Esophagus squamous epithelium (tissue), 4 donors: ENCODE measurements at regions not wholly inside any gene's neighbourhood (a gene's known extent, or its start where the extent isn't known, plus 50 kb on each side); places are given as distances from the start of the nearest gene placed in this dataset.

Experiments used
- POLR2A ChIP-seq, 4 donors: fragments of 450-650 bp; IDR thresholded peaks; one replicate each; pipeline ENCODE4 v1.6.1; 2017; ENCODE audit warnings: antibody characterized with exemption in 4 of 4, mild to moderate bottlenecking in 4 of 4, moderate library complexity in 3 of 4
- TF ChIP-seq, protein P1 (sequence below), 6 experiments: fragments of 450-650 bp in 4 of 6; fragments of 200-600 bp in 2 of 6; sonication (generic) in 2 of 6; IDR thresholded peaks; one replicate each; pipeline ENCODE4 v1.5.1; 2016 to 2019; ENCODE audit warnings: antibody characterized with exemption in 6 of 6, mild to moderate bottlenecking in 4 of 6, moderate library complexity in 4 of 6

DNA sequence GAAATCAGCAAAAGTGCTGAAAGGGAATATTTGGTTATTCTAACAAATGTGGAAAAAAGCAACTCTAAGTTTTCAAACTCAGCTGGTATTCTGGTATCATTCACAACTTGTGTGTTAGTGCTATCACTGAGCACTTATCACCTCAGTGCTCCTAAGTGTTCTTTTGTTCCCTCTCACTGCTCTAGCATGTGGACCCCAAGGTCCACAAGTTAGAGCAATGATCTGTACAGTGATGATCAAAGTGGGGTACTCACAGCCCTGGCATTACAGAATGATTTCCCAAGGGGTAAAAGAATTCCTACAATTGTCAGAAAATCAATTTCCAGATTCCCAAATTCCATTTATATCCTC is 575.0 kb downstream of the DIAPH3 start:
- TF ChIP-seq, protein P1, sequence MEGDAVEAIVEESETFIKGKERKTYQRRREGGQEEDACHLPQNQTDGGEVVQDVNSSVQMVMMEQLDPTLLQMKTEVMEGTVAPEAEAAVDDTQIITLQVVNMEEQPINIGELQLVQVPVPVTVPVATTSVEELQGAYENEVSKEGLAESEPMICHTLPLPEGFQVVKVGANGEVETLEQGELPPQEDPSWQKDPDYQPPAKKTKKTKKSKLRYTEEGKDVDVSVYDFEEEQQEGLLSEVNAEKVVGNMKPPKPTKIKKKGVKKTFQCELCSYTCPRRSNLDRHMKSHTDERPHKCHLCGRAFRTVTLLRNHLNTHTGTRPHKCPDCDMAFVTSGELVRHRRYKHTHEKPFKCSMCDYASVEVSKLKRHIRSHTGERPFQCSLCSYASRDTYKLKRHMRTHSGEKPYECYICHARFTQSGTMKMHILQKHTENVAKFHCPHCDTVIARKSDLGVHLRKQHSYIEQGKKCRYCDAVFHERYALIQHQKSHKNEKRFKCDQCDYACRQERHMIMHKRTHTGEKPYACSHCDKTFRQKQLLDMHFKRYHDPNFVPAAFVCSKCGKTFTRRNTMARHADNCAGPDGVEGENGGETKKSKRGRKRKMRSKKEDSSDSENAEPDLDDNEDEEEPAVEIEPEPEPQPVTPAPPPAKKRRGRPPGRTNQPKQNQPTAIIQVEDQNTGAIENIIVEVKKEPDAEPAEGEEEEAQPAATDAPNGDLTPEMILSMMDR (IDR thresholded peaks at IDR 0.05) = no peak
- no peak for TF ChIP-seq POLR2A (IDR thresholded peaks at IDR 0.05)
